HepG2 (cell line): ENCODE measurements at regions not wholly inside any gene's neighbourhood (a gene's known extent, or its start where the extent isn't known, plus 50 kb on each side); places are given as distances from the start of the nearest gene placed in this dataset.

ENCODE experiments used
- TCF12 ChIP-seq, 2 experiments: fragments of 450-650 bp in 1 of 2; sonication (generic) in 1 of 2; formaldehyde crosslinking in 1 of 2; IDR thresholded peaks; 2 replicates each; pipeline versions ENCODE4 v1.6.1 to v1.8.0; 2017 to 2022; ENCODE audit warnings: antibody characterized with exemption in 1 of 2, mild to moderate bottlenecking in 1 of 2, missing genetic modification reagents in 1 of 2, moderate library complexity in 1 of 2
- TCF7 ChIP-seq: sonication (generic); IDR thresholded peaks from 2 replicates; pipeline ENCODE4 v1.6.1; 2016; ENCODE audit warnings: antibody characterized with exemption, low read depth
- ZBTB1 ChIP-seq: sonication (generic); formaldehyde crosslinking; IDR thresholded peaks from 2 replicates; pipeline ENCODE4 v1.4.0; 2020; ENCODE audit warnings: missing genetic modification reagents, borderline replicate concordance
- ZFX ChIP-seq: sonication (generic); formaldehyde crosslinking; IDR thresholded peaks from 2 replicates; pipeline ENCODE4 v1.4.0; 2020; ENCODE audit warnings: mild to moderate bottlenecking, low read depth, missing genetic modification reagents, moderate library complexity
- ZNF274 ChIP-seq: sonication (generic); formaldehyde crosslinking; IDR thresholded peaks from 2 replicates; pipeline ENCODE4 v1.5.1; 2020; ENCODE audit warnings: mild to moderate bottlenecking, missing genetic modification reagents
- TF ChIP-seq, protein P1 (sequence below): sonication (generic); formaldehyde crosslinking; IDR thresholded peaks from 2 replicates; pipeline ENCODE4 v1.4.0; 2020; ENCODE audit warnings: missing genetic modification reagents, mild to moderate bottlenecking, borderline replicate concordance
- TF ChIP-seq, protein P2 (sequence below): sonication (generic); formaldehyde crosslinking; IDR thresholded peaks from 2 replicates; pipeline ENCODE4 v1.5.0; 2020; ENCODE audit warnings: mild to moderate bottlenecking, missing genetic modification reagents, moderate library complexity
- TF ChIP-seq, protein P3 (sequence below): sonication (generic); formaldehyde crosslinking; IDR thresholded peaks from 2 replicates; pipeline ENCODE4 v1.4.0; 2020; ENCODE audit warnings: mild to moderate bottlenecking, missing genetic modification reagents
- TF ChIP-seq, protein P4 (sequence below): sonication (generic); formaldehyde crosslinking; IDR thresholded peaks from 2 replicates; pipeline ENCODE4 v1.5.0; 2020; ENCODE audit warnings: mild to moderate bottlenecking, missing genetic modification reagents, borderline replicate concordance
- TF ChIP-seq, protein P5 (sequence below), 2 experiments: fragments of 450-650 bp in 1 of 2; sonication (generic) in 1 of 2; formaldehyde crosslinking; IDR thresholded peaks; 2 replicates each; pipeline versions ENCODE4 v1.5.0 to v1.8.0; 2020 to 2022; ENCODE audit warnings: mild to moderate bottlenecking in 1 of 2, missing genetic modification reagents in 1 of 2
- TF ChIP-seq, protein P6 (sequence below): sonication (generic); formaldehyde crosslinking; IDR thresholded peaks from 2 replicates; pipeline ENCODE4 v1.4.0; 2020; ENCODE audit warnings: missing genetic modification reagents
- TF ChIP-seq, protein P7 (sequence below): sonication (generic); formaldehyde crosslinking; IDR thresholded peaks from 2 replicates; pipeline ENCODE4 v1.4.0; 2020; ENCODE audit warnings: missing genetic modification reagents

DNA sequence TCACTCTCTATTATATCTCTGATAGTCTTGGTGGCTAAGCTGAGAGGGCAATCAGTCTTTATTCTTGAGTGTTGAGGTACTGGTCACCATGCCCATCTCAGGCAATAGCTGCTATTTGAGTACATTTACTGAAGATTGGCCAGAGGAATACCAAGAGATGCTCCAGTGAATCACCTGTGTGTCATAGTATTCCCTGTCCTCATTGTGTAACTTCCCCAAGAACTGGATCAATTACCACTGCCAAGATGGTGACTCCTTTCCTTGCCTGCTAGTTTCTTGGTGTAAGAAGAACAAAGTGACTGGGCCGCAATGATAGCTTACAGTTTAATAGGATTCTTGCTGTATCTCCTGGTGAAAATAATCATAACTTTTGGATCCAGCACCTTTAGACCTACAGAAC is 418.7 kb upstream of the KIF2A start:
- TF ChIP-seq, protein P1, sequence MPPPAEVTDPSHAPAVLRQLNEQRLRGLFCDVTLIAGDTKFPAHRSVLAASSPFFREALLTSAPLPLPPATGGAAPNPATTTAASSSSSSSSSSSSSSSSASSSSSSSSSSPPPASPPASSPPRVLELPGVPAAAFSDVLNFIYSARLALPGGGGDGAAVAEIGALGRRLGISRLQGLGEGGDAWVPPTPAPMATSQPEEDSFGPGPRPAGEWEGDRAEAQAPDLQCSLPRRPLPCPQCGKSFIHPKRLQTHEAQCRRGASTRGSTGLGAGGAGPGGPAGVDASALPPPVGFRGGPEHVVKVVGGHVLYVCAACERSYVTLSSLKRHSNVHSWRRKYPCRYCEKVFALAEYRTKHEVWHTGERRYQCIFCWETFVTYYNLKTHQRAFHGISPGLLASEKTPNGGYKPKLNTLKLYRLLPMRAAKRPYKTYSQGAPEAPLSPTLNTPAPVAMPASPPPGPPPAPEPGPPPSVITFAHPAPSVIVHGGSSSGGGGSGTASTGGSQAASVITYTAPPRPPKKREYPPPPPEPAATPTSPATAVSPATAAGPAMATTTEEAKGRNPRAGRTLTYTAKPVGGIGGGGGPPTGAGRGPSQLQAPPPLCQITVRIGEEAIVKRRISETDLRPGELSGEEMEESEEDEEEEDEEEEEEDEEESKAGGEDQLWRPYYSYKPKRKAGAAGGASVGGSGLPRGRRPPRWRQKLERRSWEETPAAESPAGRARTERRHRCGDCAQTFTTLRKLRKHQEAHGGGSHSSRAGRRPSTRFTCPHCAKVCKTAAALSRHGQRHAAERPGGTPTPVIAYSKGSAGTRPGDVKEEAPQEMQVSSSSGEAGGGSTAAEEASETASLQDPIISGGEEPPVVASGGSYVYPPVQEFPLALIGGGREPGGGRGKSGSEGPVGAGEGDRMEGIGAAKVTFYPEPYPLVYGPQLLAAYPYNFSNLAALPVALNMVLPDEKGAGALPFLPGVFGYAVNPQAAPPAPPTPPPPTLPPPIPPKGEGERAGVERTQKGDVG (CRISPR knock-in tag), result no peak
- TF ChIP-seq, protein P2, sequence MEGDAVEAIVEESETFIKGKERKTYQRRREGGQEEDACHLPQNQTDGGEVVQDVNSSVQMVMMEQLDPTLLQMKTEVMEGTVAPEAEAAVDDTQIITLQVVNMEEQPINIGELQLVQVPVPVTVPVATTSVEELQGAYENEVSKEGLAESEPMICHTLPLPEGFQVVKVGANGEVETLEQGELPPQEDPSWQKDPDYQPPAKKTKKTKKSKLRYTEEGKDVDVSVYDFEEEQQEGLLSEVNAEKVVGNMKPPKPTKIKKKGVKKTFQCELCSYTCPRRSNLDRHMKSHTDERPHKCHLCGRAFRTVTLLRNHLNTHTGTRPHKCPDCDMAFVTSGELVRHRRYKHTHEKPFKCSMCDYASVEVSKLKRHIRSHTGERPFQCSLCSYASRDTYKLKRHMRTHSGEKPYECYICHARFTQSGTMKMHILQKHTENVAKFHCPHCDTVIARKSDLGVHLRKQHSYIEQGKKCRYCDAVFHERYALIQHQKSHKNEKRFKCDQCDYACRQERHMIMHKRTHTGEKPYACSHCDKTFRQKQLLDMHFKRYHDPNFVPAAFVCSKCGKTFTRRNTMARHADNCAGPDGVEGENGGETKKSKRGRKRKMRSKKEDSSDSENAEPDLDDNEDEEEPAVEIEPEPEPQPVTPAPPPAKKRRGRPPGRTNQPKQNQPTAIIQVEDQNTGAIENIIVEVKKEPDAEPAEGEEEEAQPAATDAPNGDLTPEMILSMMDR (CRISPR knock-in tag), result no peak
- TF ChIP-seq TCF7 (no peak), ZBTB1 (CRISPR knock-in tag) (no peak), ZFX (CRISPR knock-in tag) (no peak), ZNF274 (CRISPR knock-in tag) (no peak), TCF12 (IDR thresholded peaks at IDR 0.05) (no peak), TCF12 (CRISPR knock-in tag; IDR thresholded peaks at IDR 0.05) (no peak)
- TF ChIP-seq, protein P3, sequence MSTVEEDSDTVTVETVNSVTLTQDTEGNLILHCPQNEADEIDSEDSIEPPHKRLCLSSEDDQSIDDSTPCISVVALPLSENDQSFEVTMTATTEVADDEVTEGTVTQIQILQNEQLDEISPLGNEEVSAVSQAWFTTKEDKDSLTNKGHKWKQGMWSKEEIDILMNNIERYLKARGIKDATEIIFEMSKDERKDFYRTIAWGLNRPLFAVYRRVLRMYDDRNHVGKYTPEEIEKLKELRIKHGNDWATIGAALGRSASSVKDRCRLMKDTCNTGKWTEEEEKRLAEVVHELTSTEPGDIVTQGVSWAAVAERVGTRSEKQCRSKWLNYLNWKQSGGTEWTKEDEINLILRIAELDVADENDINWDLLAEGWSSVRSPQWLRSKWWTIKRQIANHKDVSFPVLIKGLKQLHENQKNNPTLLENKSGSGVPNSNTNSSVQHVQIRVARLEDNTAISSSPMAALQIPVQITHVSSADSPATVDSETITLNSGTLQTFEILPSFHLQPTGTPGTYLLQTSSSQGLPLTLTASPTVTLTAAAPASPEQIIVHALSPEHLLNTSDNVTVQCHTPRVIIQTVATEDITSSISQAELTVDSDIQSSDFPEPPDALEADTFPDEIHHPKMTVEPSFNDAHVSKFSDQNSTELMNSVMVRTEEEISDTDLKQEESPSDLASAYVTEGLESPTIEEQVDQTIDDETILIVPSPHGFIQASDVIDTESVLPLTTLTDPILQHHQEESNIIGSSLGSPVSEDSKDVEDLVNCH (CRISPR knock-in tag), result no peak
- TF ChIP-seq, protein P4, sequence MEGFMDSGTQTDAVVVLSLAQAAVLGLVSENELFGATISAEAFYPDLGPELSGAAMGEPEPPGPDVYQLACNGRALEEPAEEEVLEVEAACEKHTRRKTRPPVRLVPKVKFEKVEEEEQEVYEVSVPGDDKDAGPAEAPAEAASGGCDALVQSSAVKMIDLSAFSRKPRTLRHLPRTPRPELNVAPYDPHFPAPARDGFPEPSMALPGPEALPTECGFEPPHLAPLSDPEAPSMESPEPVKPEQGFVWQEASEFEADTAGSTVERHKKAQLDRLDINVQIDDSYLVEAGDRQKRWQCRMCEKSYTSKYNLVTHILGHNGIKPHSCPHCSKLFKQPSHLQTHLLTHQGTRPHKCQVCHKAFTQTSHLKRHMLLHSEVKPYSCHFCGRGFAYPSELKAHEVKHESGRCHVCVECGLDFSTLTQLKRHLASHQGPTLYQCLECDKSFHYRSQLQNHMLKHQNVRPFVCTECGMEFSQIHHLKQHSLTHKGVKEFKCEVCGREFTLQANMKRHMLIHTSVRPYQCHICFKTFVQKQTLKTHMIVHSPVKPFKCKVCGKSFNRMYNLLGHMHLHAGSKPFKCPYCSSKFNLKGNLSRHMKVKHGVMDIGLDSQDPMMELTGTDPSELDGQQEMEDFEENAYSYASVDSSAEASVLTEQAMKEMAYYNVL (CRISPR knock-in tag), result no peak
- TF ChIP-seq, protein P5, sequence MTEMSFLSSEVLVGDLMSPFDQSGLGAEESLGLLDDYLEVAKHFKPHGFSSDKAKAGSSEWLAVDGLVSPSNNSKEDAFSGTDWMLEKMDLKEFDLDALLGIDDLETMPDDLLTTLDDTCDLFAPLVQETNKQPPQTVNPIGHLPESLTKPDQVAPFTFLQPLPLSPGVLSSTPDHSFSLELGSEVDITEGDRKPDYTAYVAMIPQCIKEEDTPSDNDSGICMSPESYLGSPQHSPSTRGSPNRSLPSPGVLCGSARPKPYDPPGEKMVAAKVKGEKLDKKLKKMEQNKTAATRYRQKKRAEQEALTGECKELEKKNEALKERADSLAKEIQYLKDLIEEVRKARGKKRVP (CRISPR knock-in tag; IDR thresholded peaks at IDR 0.05), result no peak
- TF ChIP-seq, protein P6, sequence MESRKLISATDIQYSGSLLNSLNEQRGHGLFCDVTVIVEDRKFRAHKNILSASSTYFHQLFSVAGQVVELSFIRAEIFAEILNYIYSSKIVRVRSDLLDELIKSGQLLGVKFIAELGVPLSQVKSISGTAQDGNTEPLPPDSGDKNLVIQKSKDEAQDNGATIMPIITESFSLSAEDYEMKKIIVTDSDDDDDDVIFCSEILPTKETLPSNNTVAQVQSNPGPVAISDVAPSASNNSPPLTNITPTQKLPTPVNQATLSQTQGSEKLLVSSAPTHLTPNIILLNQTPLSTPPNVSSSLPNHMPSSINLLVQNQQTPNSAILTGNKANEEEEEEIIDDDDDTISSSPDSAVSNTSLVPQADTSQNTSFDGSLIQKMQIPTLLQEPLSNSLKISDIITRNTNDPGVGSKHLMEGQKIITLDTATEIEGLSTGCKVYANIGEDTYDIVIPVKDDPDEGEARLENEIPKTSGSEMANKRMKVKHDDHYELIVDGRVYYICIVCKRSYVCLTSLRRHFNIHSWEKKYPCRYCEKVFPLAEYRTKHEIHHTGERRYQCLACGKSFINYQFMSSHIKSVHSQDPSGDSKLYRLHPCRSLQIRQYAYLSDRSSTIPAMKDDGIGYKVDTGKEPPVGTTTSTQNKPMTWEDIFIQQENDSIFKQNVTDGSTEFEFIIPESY (CRISPR knock-in tag), result no peak
- TF ChIP-seq, protein P7, sequence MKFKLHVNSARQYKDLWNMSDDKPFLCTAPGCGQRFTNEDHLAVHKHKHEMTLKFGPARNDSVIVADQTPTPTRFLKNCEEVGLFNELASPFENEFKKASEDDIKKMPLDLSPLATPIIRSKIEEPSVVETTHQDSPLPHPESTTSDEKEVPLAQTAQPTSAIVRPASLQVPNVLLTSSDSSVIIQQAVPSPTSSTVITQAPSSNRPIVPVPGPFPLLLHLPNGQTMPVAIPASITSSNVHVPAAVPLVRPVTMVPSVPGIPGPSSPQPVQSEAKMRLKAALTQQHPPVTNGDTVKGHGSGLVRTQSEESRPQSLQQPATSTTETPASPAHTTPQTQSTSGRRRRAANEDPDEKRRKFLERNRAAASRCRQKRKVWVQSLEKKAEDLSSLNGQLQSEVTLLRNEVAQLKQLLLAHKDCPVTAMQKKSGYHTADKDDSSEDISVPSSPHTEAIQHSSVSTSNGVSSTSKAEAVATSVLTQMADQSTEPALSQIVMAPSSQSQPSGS (CRISPR knock-in tag), result no peak
